Fibroblast of villous mesenchyme (primary cell): ENCODE measurements at regions not wholly inside any gene's neighbourhood (a gene's known extent, or its start where the extent isn't known, plus 50 kb on each side); places are given as distances from the start of the nearest gene placed in this dataset.
A peak's percentile ranks its signal among the peaks of the same experiment; 100 is the strongest.

Experiments
- DNase-seq: peaks from one replicate; pipeline ENCODE4 v3.0.0-alpha.2; 2010; ENCODE audit warnings: low read depth
- H3K4me3 ChIP-seq: 2 replicates; pipeline ENCODE4 v1.5.1; 2011; ENCODE audit warnings: low read depth, mild to moderate bottlenecking, low read length
- TF ChIP-seq, protein P1 (sequence below): IDR thresholded peaks from 2 replicates; pipeline ENCODE4 v1.5.1; 2012; ENCODE audit warnings: low read depth, mild to moderate bottlenecking, low read length; ENCODE audit not compliant: insufficient read depth

GRCh38 chr1:17920881-17921640, 165.9 kb downstream of the ACTL8 start:
- H3K4me3 ChIP-seq = no peak overlapping the region
- TF ChIP-seq, protein P1, sequence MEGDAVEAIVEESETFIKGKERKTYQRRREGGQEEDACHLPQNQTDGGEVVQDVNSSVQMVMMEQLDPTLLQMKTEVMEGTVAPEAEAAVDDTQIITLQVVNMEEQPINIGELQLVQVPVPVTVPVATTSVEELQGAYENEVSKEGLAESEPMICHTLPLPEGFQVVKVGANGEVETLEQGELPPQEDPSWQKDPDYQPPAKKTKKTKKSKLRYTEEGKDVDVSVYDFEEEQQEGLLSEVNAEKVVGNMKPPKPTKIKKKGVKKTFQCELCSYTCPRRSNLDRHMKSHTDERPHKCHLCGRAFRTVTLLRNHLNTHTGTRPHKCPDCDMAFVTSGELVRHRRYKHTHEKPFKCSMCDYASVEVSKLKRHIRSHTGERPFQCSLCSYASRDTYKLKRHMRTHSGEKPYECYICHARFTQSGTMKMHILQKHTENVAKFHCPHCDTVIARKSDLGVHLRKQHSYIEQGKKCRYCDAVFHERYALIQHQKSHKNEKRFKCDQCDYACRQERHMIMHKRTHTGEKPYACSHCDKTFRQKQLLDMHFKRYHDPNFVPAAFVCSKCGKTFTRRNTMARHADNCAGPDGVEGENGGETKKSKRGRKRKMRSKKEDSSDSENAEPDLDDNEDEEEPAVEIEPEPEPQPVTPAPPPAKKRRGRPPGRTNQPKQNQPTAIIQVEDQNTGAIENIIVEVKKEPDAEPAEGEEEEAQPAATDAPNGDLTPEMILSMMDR = no peak
- DNase-seq = no peak

GRCh38 chr1:17922833-17923232, 167.7 kb downstream of the ACTL8 start:
- H3K4me3 ChIP-seq = no peak overlapping the region
- DNase-seq = peak; percentile 23
- TF ChIP-seq, protein P1 = peak; percentile 46

GRCh38 chr1:17923666-17924065, 168.5 kb downstream of the ACTL8 start:
- TF ChIP-seq, protein P1 = no peak
- no peak overlapping the region for H3K4me3 ChIP-seq

DNA sequence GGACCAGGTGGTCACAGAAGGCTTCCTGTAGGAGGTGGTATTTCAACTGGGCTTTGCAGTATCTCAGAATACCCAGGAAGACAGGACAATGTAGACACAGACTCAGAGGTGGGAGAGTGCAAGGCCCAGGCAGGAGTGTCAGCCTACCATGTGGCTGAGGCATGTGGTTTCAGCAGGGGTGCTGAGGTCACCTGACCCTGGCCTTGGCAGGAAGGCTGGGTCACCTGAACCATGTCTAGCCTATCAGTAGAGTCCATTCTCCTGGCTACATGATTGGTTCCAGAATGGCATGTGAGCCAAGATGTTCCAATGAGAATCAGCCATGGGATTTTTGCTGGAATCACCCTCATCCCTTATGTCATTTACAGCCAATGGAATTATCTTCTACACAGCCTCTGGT, 169.4 kb downstream of the ACTL8 start:
- no peak overlapping the region for H3K4me3 ChIP-seq
- no peak for DNase-seq
- TF ChIP-seq, protein P1 = no peak

More at GRCh38 chr1:17923666-17924065, 168.5 kb downstream of the ACTL8 start:
- DNase-seq = no peak

- DNase-seq = no peak
- no peak overlapping the region for H3K4me3 ChIP-seq
- TF ChIP-seq, protein P1 = no peak
These were observed 170.4 kb downstream of the ACTL8 start for GRCh38 chr1:17925290-17926237.

- TF ChIP-seq, protein P1 = no peak
- no peak overlapping the region for H3K4me3 ChIP-seq
- DNase-seq = no peak
These were observed 171.8 kb downstream of the ACTL8 start for GRCh38 chr1:17926906-17927305.
